ENCODE measurements at regions not wholly inside any gene's neighbourhood (a gene's known extent, or its start where the extent isn't known, plus 50 kb on each side); places are given as distances from the start of the nearest gene placed in this dataset.

GRCh38 chr18:47334966-47335365, 83.5 kb upstream of the SKOR2 start:
- H3K27ac Mint-ChIP-seq (ENCODE audit: unreplicated experiment): no peak overlapping the region
- DNase-seq (ENCODE audit: low spot score): no peak
- TF ChIP-seq, protein P1, sequence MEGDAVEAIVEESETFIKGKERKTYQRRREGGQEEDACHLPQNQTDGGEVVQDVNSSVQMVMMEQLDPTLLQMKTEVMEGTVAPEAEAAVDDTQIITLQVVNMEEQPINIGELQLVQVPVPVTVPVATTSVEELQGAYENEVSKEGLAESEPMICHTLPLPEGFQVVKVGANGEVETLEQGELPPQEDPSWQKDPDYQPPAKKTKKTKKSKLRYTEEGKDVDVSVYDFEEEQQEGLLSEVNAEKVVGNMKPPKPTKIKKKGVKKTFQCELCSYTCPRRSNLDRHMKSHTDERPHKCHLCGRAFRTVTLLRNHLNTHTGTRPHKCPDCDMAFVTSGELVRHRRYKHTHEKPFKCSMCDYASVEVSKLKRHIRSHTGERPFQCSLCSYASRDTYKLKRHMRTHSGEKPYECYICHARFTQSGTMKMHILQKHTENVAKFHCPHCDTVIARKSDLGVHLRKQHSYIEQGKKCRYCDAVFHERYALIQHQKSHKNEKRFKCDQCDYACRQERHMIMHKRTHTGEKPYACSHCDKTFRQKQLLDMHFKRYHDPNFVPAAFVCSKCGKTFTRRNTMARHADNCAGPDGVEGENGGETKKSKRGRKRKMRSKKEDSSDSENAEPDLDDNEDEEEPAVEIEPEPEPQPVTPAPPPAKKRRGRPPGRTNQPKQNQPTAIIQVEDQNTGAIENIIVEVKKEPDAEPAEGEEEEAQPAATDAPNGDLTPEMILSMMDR (IDR thresholded peaks at IDR 0.05): no peak
- no peaks in the 10 kb centered on the region for H3K36me3 Mint-ChIP-seq (ENCODE audit: low read depth)
- no peak overlapping the region for H3K4me3 Mint-ChIP-seq (ENCODE audit: unreplicated experiment)
- peaks cover 18% of the 10 kb centered on the region for H3K27me3 Mint-ChIP-seq (ENCODE audit: low read depth)
- no peaks in the 10 kb centered on the region for H3K9me3 Mint-ChIP-seq (ENCODE audit: low read depth)
- H3K4me1 Mint-ChIP-seq (ENCODE audit: low read depth): no peaks in the 10 kb centered on the region

DNA sequence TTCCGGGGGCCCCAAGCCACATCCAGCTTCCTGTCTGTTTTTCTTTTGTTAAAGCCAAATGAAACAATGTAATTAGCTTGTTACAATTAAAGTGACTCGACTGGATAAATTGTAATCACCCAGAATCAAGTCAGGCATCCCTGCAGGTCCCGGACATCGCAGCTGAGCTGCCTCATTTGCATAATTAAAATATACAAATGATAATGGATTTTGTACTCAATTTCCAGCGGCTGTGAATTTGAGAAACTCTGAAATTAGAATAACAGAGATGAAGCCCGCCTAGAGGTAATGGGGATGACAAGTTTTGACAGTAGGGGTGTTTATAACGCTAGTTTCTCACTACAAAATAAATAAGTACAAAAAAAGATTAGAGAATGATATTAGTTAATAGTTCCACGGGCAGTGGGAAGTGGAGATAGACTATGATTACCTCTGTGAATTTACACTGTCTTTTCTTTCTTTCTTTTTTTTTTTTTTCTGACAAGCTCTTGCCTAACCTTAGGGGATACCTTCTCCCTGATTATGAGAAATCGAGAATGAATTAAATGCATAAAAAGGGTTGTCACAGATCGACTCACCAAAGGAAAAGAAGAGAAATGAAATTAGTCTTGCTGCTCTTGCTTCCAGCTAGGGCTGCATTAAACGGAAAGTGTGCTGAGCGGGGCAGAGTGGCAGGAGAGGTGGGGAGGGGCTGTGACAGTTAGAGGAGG, 82.6 kb upstream of the SKOR2 start:
- H3K9me3 Mint-ChIP-seq (ENCODE audit: low read depth): no peaks in the 10 kb centered on the region

DNA sequence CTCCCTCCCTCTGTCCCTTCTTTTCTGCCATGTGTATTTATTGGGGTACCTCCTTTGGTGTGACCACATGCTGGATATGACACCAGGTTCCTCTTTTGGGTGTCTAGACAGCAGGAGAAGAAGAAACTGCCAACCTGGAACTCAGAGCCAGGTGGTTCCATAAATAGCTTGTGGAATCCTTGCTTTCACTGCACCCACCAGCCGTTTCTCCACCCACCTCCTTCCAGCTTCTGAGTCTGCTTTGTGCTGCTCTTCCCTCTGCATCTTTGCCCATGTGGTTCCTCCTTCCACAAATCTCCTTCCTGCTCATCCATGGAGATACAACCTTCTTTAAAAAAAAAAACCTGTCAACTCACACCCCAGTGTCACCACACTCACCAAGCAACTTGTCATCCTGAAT, 80.2 kb upstream of the SKOR2 start:
- Mint-ChIP-seq H3K4me1 (ENCODE audit: low read depth) (no peaks in the 10 kb centered on the region), H3K4me3 (ENCODE audit: unreplicated experiment) (no peak overlapping the region), H3K9me3 (ENCODE audit: low read depth) (no peaks in the 10 kb centered on the region), H3K36me3 (ENCODE audit: low read depth) (no peaks in the 10 kb centered on the region), H3K27ac (ENCODE audit: unreplicated experiment) (no peak overlapping the region), H3K27me3 (ENCODE audit: low read depth) (peaks cover 9% of the 10 kb centered on the region)
- DNase-seq (ENCODE audit: low spot score): no peak
- TF ChIP-seq, protein P1 (IDR thresholded peaks at IDR 0.05): no peak

More for the DNA sequence above, 82.6 kb upstream of the SKOR2 start:
- Mint-ChIP-seq H3K27me3 (ENCODE audit: low read depth) (peaks cover 18% of the 10 kb centered on the region), H3K4me1 (ENCODE audit: low read depth) (no peaks in the 10 kb centered on the region), H3K4me3 (ENCODE audit: unreplicated experiment) (no peak overlapping the region), H3K36me3 (ENCODE audit: low read depth) (no peaks in the 10 kb centered on the region), H3K27ac (ENCODE audit: unreplicated experiment) (no peak overlapping the region)
- DNase-seq (ENCODE audit: low spot score): no peak
- TF ChIP-seq, protein P1 (IDR thresholded peaks at IDR 0.05): no peak

- Mint-ChIP-seq H3K27me3 (ENCODE audit: low read depth) (peaks cover 9% of the 10 kb centered on the region), H3K4me3 (ENCODE audit: unreplicated experiment) (no peak overlapping the region), H3K4me1 (ENCODE audit: low read depth) (no peaks in the 10 kb centered on the region), H3K36me3 (ENCODE audit: low read depth) (no peaks in the 10 kb centered on the region), H3K9me3 (ENCODE audit: low read depth) (no peaks in the 10 kb centered on the region), H3K27ac (ENCODE audit: unreplicated experiment) (no peak overlapping the region)
- TF ChIP-seq, protein P1 (IDR thresholded peaks at IDR 0.05): no peak
- no peak for DNase-seq (ENCODE audit: low spot score)
These were observed 79.6 kb upstream of the SKOR2 start for GRCh38 chr18:47331026-47331425.

- Mint-ChIP-seq H3K36me3 (ENCODE audit: low read depth) (no peaks in the 10 kb centered on the region), H3K4me3 (ENCODE audit: unreplicated experiment) (no peak overlapping the region), H3K9me3 (ENCODE audit: low read depth) (no peaks in the 10 kb centered on the region), H3K27ac (ENCODE audit: unreplicated experiment) (no peak overlapping the region), H3K4me1 (ENCODE audit: low read depth) (no peaks in the 10 kb centered on the region), H3K27me3 (ENCODE audit: low read depth) (peaks cover 7% of the 10 kb centered on the region)
- no peak for DNase-seq (ENCODE audit: low spot score)
- TF ChIP-seq, protein P1 (IDR thresholded peaks at IDR 0.05): no peak
These were observed 71.7 kb upstream of the SKOR2 start for GRCh38 chr18:47323158-47323557.

Data from chondrocyte (in vitro differentiated cells).